ENCODE measurements at regions not wholly inside any gene's neighbourhood (a gene's known extent, or its start where the extent isn't known, plus 50 kb on each side); places are given as distances from the start of the nearest gene placed in this dataset.

GRCh38 chr5:156232251-156232869 lies 94.6 kb upstream of the SGCD start:
- no peak for DNase-seq

GRCh38 chr5:156237361-156237760 lies 89.6 kb upstream of the SGCD start:
- no peak for DNase-seq

- no peak for DNase-seq
Observed at GRCh38 chr5:156239800-156240199, 87.2 kb upstream of the SGCD start.

GRCh38 chr5:156240414-156240813 lies 86.5 kb upstream of the SGCD start:
- no peak for DNase-seq

- no peak for DNase-seq
Observed at GRCh38 chr5:156241266-156241665, 85.7 kb upstream of the SGCD start.

GRCh38 chr5:156245895-156246294 lies 81.1 kb upstream of the SGCD start:
- no peak for DNase-seq

GRCh38 chr5:156251076-156251475 lies 75.9 kb upstream of the SGCD start:
- DNase-seq = no peak

- no peak for DNase-seq
Observed at GRCh38 chr5:156253130-156253529, 73.8 kb upstream of the SGCD start.

GRCh38 chr5:156254196-156254595 lies 72.8 kb upstream of the SGCD start:
- no peak for DNase-seq

- no peak for DNase-seq
Observed at GRCh38 chr5:156256642-156257041, 70.3 kb upstream of the SGCD start.

- no peak for DNase-seq
Observed at GRCh38 chr5:156258934-156259333, 68.0 kb upstream of the SGCD start.

- no peak for DNase-seq
Observed at GRCh38 chr5:156259618-156260017, 67.3 kb upstream of the SGCD start.

GRCh38 chr5:156261275-156261939 lies 65.6 kb upstream of the SGCD start:
- DNase-seq = no peak

- no peak for DNase-seq
Observed at GRCh38 chr5:156271569-156271968, 55.4 kb upstream of the SGCD start.

- no peak for DNase-seq
Observed at GRCh38 chr5:156272139-156272538, 54.8 kb upstream of the SGCD start.

- DNase-seq = no peak
Observed at GRCh38 chr5:156273325-156273724, 53.6 kb upstream of the SGCD start.

- DNase-seq = no peak
Observed at GRCh38 chr5:156274453-156274852, 52.5 kb upstream of the SGCD start.
